HepG2 (cell line): ENCODE measurements at regions not wholly inside any gene's neighbourhood (a gene's known extent, or its start where the extent isn't known, plus 50 kb on each side); places are given as distances from the start of the nearest gene placed in this dataset.

Experiments
- ATAC-seq: fragments of 200-7000 bp; cut with Tn5 transposase; 3 replicates; pipeline ENCODE4 v1.9.1; 2020; ENCODE audit warnings: mild to moderate bottlenecking, moderate library complexity
- BruUV-seq: library from RNA; stranded (reverse); fragments of 400-500 nt; replicated peaks from 2 replicates; lab custom pipeline; 2021; lab: Mats Ljungman, UMichigan
- CTCF ChIA-PET: fragments of 300-600 bp; formaldehyde crosslinking; extraction: SDS; loops from one replicate; lab custom pipeline; 2021; ENCODE audit warnings: low total read pairs, inconsistent platforms, low intra/inter-chr PET ratio; lab: Yijun Ruan, JAX
- POLR2A ChIA-PET: fragments of 350-600 bp; sonication (Branson Sonifier 250); formaldehyde crosslinking; loops from one replicate; lab custom pipeline; 2020; ENCODE audit warnings: antibody characterized with exemption, inconsistent platforms; lab: Yijun Ruan, JAX
- DNase-seq: peaks from one replicate; pipeline ENCODE4 v3.0.0-alpha.2; 2015; ENCODE audit warnings: low spot score
- FAIRE-seq: peaks from 3 replicates; lab custom pipeline; 2011; peaks lifted over from hg19 to GRCh38; lab: Jason Lieb, UNC
- H2AFZ ChIP-seq: one replicate; pipeline ENCODE4 v1.6.1; 2011; ENCODE audit warnings: low read length, inconsistent platforms
- H3K27ac ChIP-seq: fragments of 300-600 bp; 3 replicates; pipeline ENCODE4 v1.8.0; 2011; ENCODE audit warnings: mixed run types, mild to moderate bottlenecking, mixed read lengths, low read length, inconsistent platforms; ENCODE audit not compliant: insufficient read depth; ENCODE audit errors: extremely low read length
- H3K27me3 ChIP-seq, 2 experiments: fragments of 200-600 bp in 1 of 2; 2 replicates in 1 of 2; 3 replicates in 1 of 2; pipeline versions ENCODE4 v1.6.0 to v1.8.0; 2011; ENCODE audit warnings: low read length in 2 of 2, mild to moderate bottlenecking in 2 of 2, moderate library complexity in 2 of 2, inconsistent platforms in 1 of 2; ENCODE audit not compliant: insufficient read depth in 2 of 2, control insufficient read depth in 1 of 2
- H3K36me3 ChIP-seq, 2 experiments: fragments of 200-600 bp in 1 of 2; replicated peaks in 1 of 2; 2 replicates in 1 of 2; 3 replicates in 1 of 2; pipeline versions ENCODE4 v1.5.1 to v1.8.0; 2011; ENCODE audit warnings: low read length in 2 of 2, inconsistent platforms in 1 of 2; ENCODE audit not compliant: insufficient read depth in 2 of 2, control insufficient read depth in 1 of 2
- H3K4me1 ChIP-seq: 2 replicates; pipeline ENCODE4 v1.5.1; 2012; ENCODE audit warnings: low read length, inconsistent platforms; ENCODE audit not compliant: insufficient read depth
- H3K4me2 ChIP-seq: 2 replicates; pipeline ENCODE4 v1.6.0; 2011; ENCODE audit warnings: low read depth, low read length, inconsistent platforms
- H3K4me3 ChIP-seq, 3 experiments: fragments of 200-600 bp in 1 of 3; sonication (generic), shearing (Covaris generic) in 1 of 3; replicated peaks in 1 of 3; 2 replicates each; pipeline ENCODE4 v1.5.1; 2011 to 2016; ENCODE audit warnings: low read length in 3 of 3, inconsistent platforms in 2 of 3, low read depth in 2 of 3, mild to moderate bottlenecking in 2 of 3, control low read depth in 1 of 3, mixed read lengths in 1 of 3; ENCODE audit not compliant: insufficient read depth in 1 of 3
- H3K79me2 ChIP-seq: one replicate; pipeline ENCODE4 v1.6.1; 2011; ENCODE audit warnings: low read length, inconsistent platforms; ENCODE audit not compliant: insufficient read depth
- H3K9ac ChIP-seq: 2 replicates; pipeline ENCODE4 v1.6.0; 2011; ENCODE audit warnings: mild to moderate bottlenecking, low read depth, low read length, inconsistent platforms; ENCODE audit not compliant: insufficient read depth
- H3K9me3 ChIP-seq: 2 replicates; pipeline ENCODE4 v1.5.1; 2012; ENCODE audit warnings: mild to moderate bottlenecking, low read length
- H4K20me1 ChIP-seq: 2 replicates; pipeline ENCODE4 v1.6.0; 2011; ENCODE audit warnings: inconsistent platforms, mild to moderate bottlenecking, low read length, moderate library complexity; ENCODE audit not compliant: insufficient read depth
- KLF15 ChIP-seq: sonication (generic); formaldehyde crosslinking; IDR thresholded peaks from 2 replicates; pipeline ENCODE4 v1.8.1; 2023; ENCODE audit warnings: borderline replicate concordance, mild to moderate bottlenecking, inconsistent platforms, missing genetic modification reagents, mixed read lengths
- SNAPC2 ChIP-seq: sonication (generic); formaldehyde crosslinking; IDR thresholded peaks from 2 replicates; pipeline ENCODE4 v1.8.1; 2022; ENCODE audit warnings: mild to moderate bottlenecking, missing genetic modification reagents
- SOX6 ChIP-seq, 2 experiments: fragments of 450-650 bp in 1 of 2; sonication (generic) in 1 of 2; formaldehyde crosslinking in 1 of 2; IDR thresholded peaks; 2 replicates each; pipeline versions ENCODE4 v1.4.0 to v1.6.1; 2017 to 2020; ENCODE audit warnings: antibody characterized with exemption in 1 of 2, mild to moderate bottlenecking in 1 of 2, missing genetic modification reagents in 1 of 2
- ZBTB42 ChIP-seq: sonication (generic); formaldehyde crosslinking; IDR thresholded peaks from 2 replicates; pipeline ENCODE4 v1.5.0; 2020; ENCODE audit warnings: mild to moderate bottlenecking, missing genetic modification reagents
- ZNF644 ChIP-seq: IDR thresholded peaks from 2 replicates; pipeline ENCODE4 v1.6.1; 2016; ENCODE audit warnings: low read depth
- in situ Hi-C: cut with HindIII; loops from 2 replicates; pipeline ENCODE4 v1.10.0; 2017; ENCODE audit warnings: low pct_unique_long_range_greater_than_20kb; ENCODE audit not compliant: extremely low pct_ligation_motif_present
- intact Hi-C: fragments of 100-400 bp; cut with micrococcal nuclease; formaldehyde crosslinking; loops from one replicate; pipeline ENCODE4 v1.10.0; 2022; ENCODE audit not compliant: unreplicated experiment
- TF ChIP-seq, protein P1 (sequence below): sonication (generic); formaldehyde crosslinking; IDR thresholded peaks from 2 replicates; pipeline ENCODE4 v1.8.1; 2023; ENCODE audit warnings: mild to moderate bottlenecking, moderate library complexity, missing genetic modification reagents
- TF ChIP-seq, protein P2 (sequence below): sonication (generic); formaldehyde crosslinking; IDR thresholded peaks from 2 replicates; pipeline ENCODE4 v1.5.0; 2020; ENCODE audit warnings: mild to moderate bottlenecking, missing genetic modification reagents, moderate library complexity

DNA sequence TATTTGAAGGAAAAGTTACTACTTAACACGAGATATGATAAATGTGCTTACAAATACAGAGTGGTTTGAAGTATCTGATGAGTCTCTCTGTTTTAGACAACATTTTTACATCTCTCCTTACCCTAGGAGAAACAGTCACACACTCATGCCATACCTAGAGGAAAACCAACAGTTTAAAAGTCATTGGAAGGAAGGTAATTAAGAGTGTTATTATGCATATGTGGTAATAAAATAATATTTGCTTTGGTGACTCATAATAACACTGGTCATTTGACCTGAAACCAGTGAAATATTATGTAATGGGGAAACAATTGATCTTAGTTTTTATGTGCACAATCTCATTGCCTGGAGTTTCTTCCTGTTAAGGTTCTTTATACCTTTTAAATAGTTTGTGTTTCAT, 136.9 kb upstream of the SOX21 start (continued):
- TF ChIP-seq, protein P1, sequence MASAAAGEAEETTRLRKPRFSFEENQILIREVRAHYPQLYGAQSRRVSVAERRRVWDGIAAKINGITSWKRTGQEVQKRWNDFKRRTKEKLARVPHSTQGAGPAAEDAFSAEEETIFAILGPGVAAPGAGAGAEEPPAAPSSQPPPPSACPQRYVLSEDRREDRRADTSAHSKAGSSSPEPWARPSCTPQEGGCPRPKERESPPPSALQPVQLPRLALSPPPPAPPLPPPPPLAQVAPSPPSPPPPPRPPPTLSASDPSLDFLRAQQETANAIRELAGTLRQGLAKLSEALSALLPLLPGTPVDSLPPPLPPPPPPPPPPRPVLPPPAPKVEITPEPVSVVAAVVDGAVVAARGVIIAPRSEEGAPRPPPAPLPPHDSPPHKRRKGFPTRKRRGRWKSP (CRISPR knock-in tag), result no peak
- TF ChIP-seq SOX6 (IDR thresholded peaks at IDR 0.05), result no peak
- TF ChIP-seq SOX6 (CRISPR knock-in tag; IDR thresholded peaks at IDR 0.05), result no peak

GRCh38 chr13:94842901-94843300, 130.6 kb upstream of the SOX21 start:
- H3K4me2 ChIP-seq, result no peak overlapping the region
- TF ChIP-seq SNAPC2, result no peak
- TF ChIP-seq, protein P2, sequence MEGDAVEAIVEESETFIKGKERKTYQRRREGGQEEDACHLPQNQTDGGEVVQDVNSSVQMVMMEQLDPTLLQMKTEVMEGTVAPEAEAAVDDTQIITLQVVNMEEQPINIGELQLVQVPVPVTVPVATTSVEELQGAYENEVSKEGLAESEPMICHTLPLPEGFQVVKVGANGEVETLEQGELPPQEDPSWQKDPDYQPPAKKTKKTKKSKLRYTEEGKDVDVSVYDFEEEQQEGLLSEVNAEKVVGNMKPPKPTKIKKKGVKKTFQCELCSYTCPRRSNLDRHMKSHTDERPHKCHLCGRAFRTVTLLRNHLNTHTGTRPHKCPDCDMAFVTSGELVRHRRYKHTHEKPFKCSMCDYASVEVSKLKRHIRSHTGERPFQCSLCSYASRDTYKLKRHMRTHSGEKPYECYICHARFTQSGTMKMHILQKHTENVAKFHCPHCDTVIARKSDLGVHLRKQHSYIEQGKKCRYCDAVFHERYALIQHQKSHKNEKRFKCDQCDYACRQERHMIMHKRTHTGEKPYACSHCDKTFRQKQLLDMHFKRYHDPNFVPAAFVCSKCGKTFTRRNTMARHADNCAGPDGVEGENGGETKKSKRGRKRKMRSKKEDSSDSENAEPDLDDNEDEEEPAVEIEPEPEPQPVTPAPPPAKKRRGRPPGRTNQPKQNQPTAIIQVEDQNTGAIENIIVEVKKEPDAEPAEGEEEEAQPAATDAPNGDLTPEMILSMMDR (CRISPR knock-in tag), result no peak
- no peak for TF ChIP-seq ZNF644 (CRISPR knock-in tag)
- TF ChIP-seq KLF15, result no peak
- TF ChIP-seq ZBTB42, result no peak
- in situ Hi-C loops (no loop called here), intact Hi-C loops (no loop called here)
- H2AFZ ChIP-seq, result no peak overlapping the region
- ATAC-seq (no peak), DNase-seq (no peak), FAIRE-seq (no peak)
- H4K20me1 ChIP-seq, result no peaks in the 10 kb centered on the region
- no peaks in the 10 kb centered on the region for H3K79me2 ChIP-seq
- no TSS peak for BruUV-seq
- H3K4me1 ChIP-seq, result no peaks in the 10 kb centered on the region
- CTCF ChIA-PET, result no interaction called here
- H3K9ac ChIP-seq, result no peak overlapping the region
- POLR2A ChIA-PET, result no interaction called here
- no peak overlapping the region for H3K4me3 ChIP-seq
- H3K27ac ChIP-seq, result no peak overlapping the region
- no peaks in the 10 kb centered on the region for H3K9me3 ChIP-seq
- no peaks in the 10 kb centered on the region for H3K36me3 ChIP-seq
- peaks cover 0 to 3% of the 10 kb centered on the region in 2 experiments; a peak in 1 of 5 replicates for H3K27me3 ChIP-seq
